ENCODE measurements at regions not wholly inside any gene's neighbourhood (a gene's known extent, or its start where the extent isn't known, plus 50 kb on each side); places are given as distances from the start of the nearest gene placed in this dataset.

DNA sequence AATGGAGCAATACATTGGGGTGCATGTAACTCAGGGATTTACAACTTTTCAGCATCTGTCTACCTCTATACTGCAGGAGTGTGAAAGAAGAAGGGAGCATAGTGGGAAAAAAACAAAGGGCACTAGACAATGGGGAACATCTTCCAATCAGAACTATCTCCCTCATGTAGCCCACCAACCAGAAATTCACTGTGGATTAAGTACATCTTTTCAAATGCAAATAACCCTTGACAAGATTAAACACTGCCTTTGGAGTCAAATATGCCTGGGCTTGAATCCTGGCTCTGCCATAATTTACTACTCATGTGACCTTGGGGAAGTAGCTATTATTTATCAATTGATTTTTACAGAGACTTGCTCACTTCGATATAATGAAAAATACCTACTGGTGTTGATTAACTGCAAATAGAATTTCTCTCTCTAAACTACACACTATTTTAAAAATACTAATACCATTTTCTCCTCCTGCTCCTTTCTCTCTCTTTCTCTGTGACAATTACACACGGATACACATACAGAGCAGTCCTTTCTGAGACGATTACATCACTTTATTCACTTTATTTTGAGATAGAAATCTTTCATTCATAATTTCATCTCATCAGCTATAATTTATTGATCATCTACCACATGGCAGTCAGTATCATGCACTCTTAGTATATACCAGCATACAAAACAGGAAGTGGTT, 783.7 kb downstream of the FRK start:
- no peak for FAIRE-seq
- CTCF ChIA-PET = no interaction called here
- Histone ChIP-seq H3K4me1 (ENCODE audit: control insufficient read depth, extremely low read depth, insufficient read depth, low read length) (no peaks in the 10 kb centered on the region), H3K27ac (ENCODE audit: insufficient read depth, low read depth, low read length) (no peak overlapping the region), H3K4me2 (ENCODE audit: insufficient read depth, low read length) (no peak overlapping the region), H4K20me1 (replicated peaks; ENCODE audit: control insufficient read depth, extremely low read depth, insufficient read depth, low read length) (no peaks in the 10 kb centered on the region), H3K9me1 (replicated peaks; ENCODE audit: control insufficient read depth, extremely low read depth, insufficient read depth, low read length) (no peaks in the 10 kb centered on the region), H3K9ac (replicated peaks; ENCODE audit: extremely low read depth, insufficient read depth, low read length) (no peak overlapping the region), H3K36me3 (ENCODE audit: control insufficient read depth in 2 of 2, extremely low read depth in 1 of 2, insufficient read depth in 2 of 2, low read length in 2 of 2) (no peaks in the 10 kb centered on the region), H2AFZ (ENCODE audit: low read depth, low read length) (no peak overlapping the region), H3K4me3 (replicated peaks in 1 of 3; ENCODE audit: insufficient read depth in 1 of 3, low read depth in 1 of 3, low read length in 3 of 3) (no peak overlapping the region), H3K27me3 (ENCODE audit: control insufficient read depth in 2 of 2, insufficient read depth in 2 of 2, low read length in 2 of 2) (no peaks in the 10 kb centered on the region), H3K9me3 (replicated peaks; ENCODE audit: control insufficient read depth, insufficient read depth, low read length) (peaks cover 1% of the 10 kb centered on the region), H3K79me2 (ENCODE audit: control insufficient read depth, insufficient read depth, low read length) (no peaks in the 10 kb centered on the region)
- POLR2A ChIA-PET = no interaction called here
- no peak for TF ChIP-seq POLR2AphosphoS5 (IDR thresholded peaks at IDR 0.05; ENCODE audit: insufficient read depth, low read depth, low read length)
- TF ChIP-seq FOS (IDR thresholded peaks at IDR 0.05; ENCODE audit: borderline replicate concordance, insufficient read depth, low read length) = no peak
- TF ChIP-seq, protein P1, sequence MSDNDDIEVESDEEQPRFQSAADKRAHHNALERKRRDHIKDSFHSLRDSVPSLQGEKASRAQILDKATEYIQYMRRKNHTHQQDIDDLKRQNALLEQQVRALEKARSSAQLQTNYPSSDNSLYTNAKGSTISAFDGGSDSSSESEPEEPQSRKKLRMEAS (IDR thresholded peaks at IDR 0.05; ENCODE audit: insufficient read depth, insufficient read length) = no peak
- no peak for TF ChIP-seq MYC (IDR thresholded peaks at IDR 0.05; ENCODE audit: low read depth, low read length)
- TF ChIP-seq EZH2 (IDR thresholded peaks at IDR 0.05; ENCODE audit: borderline replicate concordance, low read depth, low read length, severe bottlenecking) = no peak
- no peak for TF ChIP-seq GATA2 (IDR thresholded peaks at IDR 0.05; ENCODE audit: insufficient read depth, insufficient read length, low read depth, low read length)
- TF ChIP-seq, protein P2, sequence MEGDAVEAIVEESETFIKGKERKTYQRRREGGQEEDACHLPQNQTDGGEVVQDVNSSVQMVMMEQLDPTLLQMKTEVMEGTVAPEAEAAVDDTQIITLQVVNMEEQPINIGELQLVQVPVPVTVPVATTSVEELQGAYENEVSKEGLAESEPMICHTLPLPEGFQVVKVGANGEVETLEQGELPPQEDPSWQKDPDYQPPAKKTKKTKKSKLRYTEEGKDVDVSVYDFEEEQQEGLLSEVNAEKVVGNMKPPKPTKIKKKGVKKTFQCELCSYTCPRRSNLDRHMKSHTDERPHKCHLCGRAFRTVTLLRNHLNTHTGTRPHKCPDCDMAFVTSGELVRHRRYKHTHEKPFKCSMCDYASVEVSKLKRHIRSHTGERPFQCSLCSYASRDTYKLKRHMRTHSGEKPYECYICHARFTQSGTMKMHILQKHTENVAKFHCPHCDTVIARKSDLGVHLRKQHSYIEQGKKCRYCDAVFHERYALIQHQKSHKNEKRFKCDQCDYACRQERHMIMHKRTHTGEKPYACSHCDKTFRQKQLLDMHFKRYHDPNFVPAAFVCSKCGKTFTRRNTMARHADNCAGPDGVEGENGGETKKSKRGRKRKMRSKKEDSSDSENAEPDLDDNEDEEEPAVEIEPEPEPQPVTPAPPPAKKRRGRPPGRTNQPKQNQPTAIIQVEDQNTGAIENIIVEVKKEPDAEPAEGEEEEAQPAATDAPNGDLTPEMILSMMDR (IDR thresholded peaks at IDR 0.05; ENCODE audit: extremely low read depth in 1 of 2, insufficient read depth in 1 of 2, low read depth in 1 of 2, low read length in 2 of 2) = no peak
- no peak for TF ChIP-seq JUN (IDR thresholded peaks at IDR 0.05; ENCODE audit: borderline replicate concordance, insufficient read depth, insufficient read length, low read depth)
- no peak for TF ChIP-seq POLR2A (IDR thresholded peaks at IDR 0.05; ENCODE audit: low read depth, low read length)
- BruUV-seq (replicated peaks) = no TSS peak
- no peak for DNase-seq (ENCODE audit: low read depth, low spot score)
- dilution Hi-C loops (cut with MboI; ENCODE audit: extremely low pct_ligation_motif_present, low sequenced_read_pairs) (no loop called here), intact Hi-C loops (cut with micrococcal nuclease) (no loop called here)
